GM18519 (cell line): ENCODE measurements at regions not wholly inside any gene's neighbourhood (a gene's known extent, or its start where the extent isn't known, plus 50 kb on each side); places are given as distances from the start of the nearest gene placed in this dataset.
"Not testable (repeated sequence)": the region's sequence is repeated elsewhere in the genome, so short reads cannot be mapped to it uniquely, and the experiment has no call there.

ENCODE experiments used
- ATAC-seq: cut with Tn5 transposase; IDR thresholded peaks from one replicate; pipeline ENCODE4 v1.9.1; 2021; ENCODE audit warnings: mild to moderate bottlenecking, moderate library complexity; ENCODE audit not compliant: unreplicated experiment, low FRiP score

DNA sequence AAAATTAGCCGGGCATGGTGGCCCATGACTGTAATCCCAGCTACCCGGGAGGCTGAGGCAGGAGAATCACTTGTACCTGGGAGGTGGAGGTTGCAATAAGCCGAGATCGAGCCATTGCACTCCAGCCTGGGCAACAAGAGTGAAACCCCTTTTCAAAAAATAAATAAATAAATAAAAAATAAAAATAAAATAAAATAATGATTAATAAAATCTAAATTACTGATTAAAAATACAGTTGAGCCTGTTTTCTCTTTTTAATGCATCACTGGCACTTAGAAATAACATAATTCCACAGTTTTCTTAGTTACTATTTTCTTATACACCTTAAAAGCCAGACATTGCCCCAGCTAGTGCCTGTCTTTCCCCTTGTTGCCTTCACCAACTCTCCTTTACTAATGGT, 922.8 kb upstream of the GJE1 start:
- ATAC-seq: no peak

DNA sequence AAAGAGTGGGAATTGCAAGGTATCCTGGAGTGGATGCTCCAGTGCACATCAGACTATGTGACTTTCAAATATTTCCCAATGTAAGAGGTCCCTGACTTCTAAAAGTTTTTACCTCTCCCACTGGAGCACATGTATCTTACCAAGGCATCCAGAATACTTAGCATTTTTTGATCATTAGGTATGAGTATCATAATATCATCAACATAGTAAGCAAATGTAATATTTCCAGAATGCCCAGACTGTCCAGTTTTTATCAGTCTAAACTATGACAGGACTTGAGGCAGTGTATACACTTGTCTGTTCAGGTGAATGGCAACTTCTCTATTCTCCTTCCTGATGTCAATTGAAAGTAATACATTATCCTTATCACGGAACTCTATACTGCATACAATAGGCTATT, 924.6 kb upstream of the GJE1 start:
- ATAC-seq: no peak

DNA sequence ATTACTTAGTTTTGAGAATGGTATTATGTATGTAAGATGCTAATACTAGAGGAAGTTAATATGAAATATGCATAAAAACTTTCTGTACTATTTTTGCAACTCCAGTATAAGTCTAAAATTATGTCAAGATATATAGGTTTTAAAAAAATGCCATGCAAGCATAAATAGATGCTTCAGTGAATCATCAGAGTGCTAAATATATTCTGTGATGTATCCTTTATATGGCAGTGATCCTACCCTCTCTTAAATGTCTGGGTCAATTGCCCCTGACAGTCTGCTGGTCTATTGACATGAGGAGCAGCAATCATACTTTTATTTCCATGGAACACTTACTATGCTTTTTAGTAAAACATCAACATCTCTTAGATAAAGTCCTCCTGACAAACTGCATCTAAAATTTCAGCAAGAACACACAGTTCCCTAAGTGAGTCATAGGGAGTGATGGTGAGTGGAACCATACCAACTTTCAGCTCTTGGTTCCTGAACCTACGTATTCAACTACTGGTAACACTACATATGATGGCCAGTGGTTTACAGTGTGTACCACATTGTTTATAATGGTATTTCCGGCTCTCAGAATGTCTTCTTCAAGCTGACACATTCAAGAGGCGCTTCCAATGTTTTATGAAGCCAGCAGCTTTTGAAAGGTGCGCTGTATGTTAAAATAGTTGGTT, 928.7 kb upstream of the GJE1 start:
- no peak for ATAC-seq

DNA sequence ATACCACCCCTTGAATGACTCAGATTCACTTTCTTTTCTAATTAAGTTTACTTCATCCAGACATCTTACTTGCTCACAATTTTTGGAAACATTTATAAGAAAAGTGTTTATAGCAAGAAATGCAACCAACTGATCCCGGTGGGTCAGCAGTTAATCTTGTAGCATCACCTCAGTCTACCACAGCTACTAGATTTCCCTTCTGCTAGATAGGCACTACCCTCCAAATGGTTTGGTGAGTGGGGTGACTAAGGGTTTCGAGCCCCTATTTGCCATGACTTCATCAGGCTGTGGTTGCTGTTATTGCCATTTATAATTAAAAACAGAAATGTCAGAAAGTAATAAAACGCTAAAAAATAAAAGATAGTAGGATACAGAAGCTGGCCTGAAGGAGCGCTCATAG, 930.1 kb upstream of the GJE1 start:
- ATAC-seq: no peak

DNA sequence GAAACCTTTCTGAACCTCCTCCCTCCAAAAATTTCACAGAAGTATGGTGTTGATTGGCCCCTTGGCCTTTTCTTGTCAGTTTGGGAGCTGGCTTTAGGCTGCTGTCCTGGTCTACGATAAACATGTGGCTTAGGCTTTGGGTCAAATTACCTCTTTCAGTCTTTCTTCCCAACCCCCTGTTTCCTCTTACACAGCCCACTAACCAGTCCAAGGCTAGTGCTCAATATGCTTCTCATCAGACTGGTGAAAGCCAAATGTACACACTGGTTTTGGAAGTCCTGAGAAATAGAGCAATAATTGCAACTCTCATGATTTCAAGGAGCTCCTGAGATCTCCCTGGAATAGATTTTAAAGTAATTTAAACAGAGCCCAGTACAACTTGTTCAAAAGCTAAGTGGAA, 933.7 kb upstream of the GJE1 start:
- ATAC-seq: no peak

DNA sequence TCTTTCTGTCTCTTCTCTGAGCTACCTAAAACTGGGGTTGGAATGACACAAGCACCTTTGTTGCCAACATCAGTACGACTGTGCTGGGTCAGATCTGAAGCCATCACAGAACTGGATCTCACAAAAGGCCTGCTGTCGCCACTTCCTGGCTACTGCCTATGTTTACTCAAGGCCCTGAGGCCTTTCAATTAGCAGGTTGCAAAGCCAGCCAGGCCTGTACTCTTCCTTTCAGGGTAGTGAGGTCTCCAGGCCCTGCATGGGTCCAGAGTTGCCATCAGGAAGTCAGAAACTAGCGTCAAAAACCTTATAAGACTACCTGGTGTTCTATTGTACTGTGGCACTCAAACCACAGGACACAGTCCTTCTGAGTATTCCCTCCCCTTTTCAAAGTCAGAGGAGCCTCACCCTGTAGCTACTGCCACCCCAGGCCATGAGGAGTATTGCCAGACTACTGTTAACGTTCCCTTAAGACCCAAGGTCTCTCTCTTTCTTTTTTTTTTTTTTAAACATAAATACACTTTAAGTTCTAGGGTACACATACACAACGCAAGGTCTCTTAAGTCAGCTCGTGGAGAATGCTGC, 937.4 kb upstream of the GJE1 start:
- no peak for ATAC-seq

DNA sequence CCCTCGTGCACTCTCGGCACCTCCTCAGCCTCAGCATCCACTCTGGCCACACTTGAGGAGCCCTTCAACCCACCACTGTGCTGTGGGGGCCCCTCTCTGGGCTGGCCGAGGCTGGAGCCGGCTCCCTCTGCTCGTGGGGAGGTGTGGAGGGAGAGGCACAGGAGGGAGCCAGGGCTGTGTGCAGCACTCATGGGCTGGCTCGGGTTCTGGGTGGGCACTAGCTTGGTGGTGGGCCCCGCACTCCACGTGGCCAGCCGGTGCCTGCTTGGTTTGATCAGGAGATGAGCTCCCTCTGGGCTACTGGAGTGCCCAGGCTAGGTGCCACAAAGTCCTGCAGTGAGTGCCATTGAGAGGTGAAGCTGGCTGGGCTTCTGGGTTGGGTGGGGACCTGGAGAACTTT, 949.4 kb upstream of the GJE1 start:
- no peak for ATAC-seq

DNA sequence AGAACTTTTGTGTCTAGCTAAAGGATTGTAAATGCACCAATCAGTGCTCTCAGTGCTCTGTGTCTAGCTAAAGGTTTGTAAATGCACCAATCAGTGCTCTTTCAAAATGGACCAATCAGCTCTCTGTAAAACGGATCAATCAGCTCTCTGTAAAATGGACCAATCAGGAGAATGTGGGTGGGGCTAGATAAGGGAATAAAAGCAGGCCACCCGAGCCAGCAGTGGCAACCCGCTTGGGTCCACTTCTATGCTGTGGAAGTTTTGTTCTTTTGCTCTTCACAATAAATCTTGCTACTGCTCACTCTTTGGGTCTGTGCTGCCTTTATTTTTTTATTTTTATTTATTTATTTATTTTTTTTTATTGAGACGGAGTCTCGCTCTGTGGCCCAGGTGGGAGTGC, 957.3 kb upstream of the GJE1 start:
- not testable (repeated sequence) for ATAC-seq

DNA sequence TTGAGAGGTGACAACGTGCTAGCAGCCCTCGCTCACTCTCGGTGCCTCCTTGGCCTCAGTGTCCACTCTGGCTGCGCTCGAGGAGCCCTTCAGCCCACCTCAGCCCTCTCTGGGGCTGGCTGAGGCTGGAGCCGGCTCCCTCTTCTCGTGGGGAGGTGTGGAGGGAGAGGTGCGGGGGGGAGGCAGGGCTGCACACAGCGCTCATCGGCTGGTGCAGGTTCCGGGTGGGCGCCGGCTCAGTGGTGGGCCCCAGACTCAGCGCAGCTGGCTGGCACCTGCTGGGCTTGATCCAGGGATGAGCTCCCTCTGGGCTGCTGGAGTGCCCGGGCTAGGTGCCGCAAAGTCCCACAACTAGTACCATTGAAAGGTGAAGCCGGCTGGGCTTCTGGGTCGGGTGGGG, 957.8 kb upstream of the GJE1 start:
- ATAC-seq: no peak

DNA sequence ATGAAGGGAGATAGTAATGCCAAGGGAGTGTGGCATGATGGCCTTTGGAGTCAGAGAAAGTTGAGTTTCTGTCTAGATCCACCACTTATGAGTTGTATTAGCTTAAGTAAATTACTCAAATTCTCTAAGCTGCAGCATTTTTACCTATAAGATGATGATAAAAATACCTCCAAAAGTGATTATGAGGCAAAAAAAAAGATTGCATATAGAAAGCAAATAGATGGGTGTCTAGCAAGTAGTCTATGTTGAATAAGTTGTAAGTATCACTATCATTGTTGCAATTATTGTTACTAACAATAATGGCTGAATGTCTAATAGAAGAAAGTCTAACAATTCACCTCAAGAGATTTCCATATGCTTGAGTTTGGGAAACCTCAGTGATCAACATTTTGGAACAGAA, 959.2 kb upstream of the GJE1 start:
- ATAC-seq: no peak

DNA sequence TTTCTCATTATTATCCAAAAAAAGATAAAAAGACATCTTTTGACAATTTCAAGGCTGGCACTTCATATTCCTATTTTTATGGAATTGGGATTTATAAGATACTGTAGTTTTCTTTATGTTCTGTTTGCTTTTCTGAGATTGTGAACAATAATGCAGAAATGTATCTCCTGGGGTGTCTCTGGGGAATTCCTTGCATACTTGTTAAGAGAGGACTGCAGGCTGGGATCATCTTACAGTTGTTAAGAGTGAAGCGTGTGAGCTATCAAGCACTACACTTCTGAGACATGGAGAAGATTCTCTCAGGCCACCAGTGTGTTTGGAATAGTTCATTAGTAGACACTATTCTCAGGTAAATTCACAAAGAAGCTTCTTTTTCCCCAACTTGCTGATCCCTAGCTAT, 963.3 kb upstream of the GJE1 start:
- no peak for ATAC-seq

DNA sequence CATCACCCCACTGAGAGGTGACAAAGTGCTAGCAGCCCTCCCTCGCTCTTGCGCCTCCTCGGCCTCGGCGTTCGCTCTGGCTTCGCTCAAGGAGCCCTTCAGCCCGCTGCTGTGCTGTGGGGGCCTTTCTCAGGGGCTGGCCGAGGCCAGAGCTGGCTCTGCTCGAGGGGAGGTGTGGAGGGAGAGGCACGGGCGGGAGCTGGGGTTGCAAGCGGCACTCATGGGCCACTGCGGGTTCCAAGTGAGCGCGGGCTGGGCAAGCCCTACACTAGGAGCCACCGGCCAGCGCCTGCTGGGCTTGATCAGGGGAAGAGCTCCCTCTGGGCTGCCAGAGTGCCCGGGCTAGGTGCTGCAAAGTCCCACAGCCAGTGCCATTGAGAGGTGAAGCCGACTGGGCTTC, 964.8 kb upstream of the GJE1 start:
- ATAC-seq: no peak

DNA sequence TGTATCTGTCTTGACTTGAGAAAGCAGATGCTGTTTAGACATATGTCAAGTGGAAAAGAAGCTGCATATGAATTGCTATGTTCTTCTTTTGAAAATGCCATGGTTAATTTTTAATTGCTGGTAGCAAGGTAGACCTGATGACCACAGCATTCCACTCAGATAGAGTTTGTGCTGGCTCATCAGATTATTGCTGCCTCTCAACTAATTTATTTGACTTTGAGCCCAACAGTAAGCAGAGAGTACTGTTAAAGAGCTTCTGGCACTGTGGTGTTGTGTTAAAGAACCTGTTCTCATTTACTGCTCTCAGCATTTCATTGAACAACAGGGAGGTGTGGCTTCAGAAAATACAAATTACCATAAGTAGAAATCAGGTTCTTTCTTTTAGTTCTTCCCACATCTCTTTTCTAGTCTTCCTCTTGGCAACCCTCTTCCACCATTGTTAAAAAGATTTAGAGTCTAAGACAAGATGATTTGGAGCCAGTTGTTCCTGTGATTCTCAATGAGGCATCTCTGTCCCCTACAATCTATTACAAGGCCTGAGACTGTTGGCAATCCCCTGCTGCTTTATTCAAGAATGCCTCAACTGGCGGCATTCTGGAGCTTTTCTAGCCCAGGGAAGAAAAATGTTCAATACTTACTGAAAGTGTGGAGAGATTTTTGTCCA, 967.6 kb upstream of the GJE1 start:
- ATAC-seq: no peak

DNA sequence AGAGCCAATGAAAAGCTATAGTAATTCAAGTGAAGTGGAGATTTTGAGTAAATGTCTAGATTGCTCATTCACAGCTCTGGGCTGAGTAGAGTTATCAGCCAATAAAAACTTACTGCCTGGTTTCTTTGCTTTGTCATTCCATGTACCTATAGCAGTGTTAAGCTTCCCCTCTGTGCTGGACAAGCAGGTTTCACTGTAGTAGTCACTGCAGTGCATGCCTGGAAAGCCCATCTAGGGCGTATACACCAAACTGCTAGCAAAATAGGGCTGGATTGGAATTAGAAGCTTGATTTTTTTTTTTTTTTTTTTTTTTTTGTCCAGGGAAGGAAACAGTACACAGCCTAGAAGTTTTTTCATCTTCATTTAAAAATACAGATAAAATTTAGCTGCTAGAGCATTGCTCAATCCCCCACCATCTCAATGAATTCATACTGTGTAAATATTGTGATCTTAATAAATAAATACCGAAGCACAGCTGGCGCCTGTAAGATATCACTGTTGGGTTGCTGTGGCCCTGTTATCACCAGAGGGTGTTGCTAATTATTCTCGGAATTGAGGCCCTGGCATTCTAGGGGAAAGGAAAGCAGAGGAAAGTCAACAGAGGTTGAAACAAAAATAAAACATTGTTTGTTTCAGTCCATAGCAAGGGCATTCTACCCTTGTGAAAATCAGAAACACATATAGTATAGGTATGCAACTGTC, 968.5 kb upstream of the GJE1 start:
- no peak for ATAC-seq

DNA sequence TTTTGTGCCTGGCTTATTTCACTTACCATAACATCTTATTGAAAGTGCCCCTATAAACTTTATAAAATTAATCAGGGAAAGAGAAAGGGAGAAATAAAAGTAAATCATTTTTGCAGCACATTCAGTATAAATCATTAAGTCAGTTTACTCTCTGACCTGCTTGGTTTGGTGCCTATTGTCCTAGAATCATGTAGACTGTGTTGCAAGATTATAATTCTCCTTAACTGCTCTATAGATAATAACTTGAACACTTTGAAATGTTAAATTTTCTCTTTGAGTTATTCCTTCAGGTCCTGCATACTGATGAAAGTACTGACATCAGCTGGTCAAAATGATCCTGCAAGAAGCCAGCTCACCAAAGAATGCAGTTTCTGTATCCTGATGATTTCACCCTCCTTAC, 969.6 kb upstream of the GJE1 start:
- no peak for ATAC-seq

DNA sequence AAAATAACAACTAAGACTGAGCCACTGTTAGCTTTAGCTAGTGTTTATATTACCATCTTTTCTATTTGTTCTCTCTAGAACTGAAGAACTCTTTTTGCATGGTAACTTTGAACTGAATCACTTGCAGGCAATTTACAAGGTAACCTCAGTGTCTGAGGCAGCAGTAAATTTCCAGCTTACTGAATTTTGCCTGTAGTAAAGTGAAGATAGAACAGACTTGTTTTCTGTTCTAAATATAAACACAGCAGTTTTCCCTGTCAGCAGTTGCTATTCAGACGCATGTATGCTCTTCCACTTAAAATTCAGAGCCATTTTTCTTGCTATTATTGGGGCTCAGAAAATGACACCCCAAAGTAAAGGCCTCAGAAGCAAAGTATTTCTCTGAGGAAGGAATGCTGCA, 974.0 kb upstream of the GJE1 start:
- no peak for ATAC-seq

DNA sequence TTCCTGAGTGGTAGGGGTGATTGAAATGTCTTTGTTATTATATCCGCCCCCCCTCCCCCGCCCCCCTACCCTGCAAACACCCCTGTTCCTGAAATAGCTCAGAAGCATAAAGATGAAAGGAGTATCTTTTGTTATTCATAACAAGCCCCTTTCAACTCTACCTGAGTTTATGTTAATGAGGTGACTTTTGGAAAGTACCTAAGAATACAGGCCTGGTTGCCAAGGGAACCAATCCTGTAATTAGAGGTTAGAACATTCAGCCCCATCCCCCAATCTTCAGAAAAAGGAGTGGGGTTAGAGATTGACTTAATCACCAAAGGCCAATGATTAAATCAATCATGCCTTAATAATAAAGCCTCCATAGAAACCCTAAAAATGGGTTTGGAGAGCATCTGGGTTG, 979.2 kb upstream of the GJE1 start:
- peak; percentile 78 for ATAC-seq

DNA sequence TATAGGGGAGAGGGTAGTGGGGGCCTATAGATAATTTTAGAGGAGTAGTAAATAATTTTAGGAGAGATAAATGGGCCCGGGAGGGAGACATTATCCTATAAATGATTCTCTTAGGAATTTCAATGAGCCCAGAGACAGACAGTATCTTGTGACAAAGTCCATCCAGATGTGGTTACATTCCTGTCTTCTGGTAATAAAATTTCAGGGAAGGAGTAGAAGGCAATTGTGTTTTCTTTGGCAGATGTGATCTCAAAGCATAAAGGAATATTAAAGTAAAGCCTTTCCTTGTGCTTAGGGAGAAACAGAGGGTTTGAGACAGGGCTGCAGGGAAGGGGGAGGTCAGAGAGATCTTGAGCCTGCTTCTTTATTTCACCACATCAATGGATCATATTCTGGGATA, 979.8 kb upstream of the GJE1 start:
- ATAC-seq: no peak

DNA sequence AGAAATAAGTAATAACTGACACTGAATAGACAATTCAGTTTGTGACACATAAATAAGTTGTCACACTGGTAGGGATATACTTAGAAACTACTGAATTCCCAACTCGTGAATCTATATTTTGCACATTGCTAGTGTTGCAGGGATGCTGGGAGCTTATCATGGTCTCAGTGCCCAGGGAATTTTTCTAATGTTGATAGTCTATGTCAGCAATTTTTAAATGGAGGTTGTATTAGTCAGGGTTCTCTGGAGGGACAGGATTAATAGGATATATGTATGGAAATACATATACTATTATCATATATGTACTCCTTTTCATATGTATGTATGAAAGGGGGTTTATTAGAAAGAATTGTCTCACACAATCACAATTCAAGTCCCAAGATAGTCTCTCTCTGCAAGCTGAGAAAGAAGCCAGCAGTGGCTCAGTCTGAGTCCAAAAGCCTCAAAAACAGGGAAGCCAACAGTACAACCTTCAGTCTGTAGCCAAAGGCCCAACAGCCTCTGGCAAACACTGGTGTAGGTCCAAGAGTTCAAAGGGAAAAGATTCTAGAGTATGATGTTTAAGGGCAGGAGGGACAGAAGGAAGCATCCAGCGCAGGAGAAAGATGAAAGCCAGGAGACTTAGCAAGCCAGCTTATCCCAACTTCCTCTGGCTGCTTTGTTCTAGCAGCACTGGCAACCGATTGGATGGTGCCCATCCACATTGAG, 980.9 kb upstream of the GJE1 start:
- no peak for ATAC-seq

DNA sequence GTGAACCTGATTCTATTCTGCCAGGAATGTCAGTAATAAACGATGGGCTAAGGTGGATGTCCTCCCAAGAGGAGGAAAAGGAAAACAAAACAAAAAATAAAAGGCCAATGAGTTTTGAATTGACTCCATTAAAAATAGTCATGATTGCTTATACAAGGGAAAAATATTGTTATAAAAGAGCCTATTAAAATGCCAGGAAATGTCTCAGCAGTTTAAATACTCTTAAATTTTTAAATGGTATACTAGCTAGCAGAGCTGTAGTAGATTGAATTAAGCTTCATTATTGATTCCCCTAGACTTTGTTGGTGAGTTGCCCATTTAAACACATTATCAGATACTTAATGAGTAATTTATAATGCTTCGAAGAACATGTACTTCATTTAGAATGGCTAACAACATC, 990.9 kb upstream of the GJE1 start:
- ATAC-seq: no peak

DNA sequence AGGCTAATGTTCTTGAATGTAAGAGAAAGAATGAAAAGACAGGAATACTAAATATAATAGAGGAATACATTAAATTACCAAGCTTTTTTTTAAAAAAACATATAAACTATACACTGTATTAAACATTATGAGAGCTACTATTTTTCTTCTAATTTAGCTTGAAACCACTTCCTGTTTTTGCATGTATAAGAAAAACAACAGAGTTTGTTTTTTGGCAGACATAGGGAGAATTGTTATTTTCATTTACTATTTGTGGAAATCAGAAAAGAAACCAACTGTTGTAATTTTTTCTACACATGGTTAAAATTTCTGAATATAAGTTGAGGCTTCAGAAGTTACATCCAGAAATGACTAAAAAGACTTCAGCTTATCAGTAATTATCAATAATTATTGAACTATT, 991.8 kb upstream of the GJE1 start:
- ATAC-seq: no peak
